K562 (cell line): ENCODE measurements at regions not wholly inside any gene's neighbourhood (a gene's known extent, or its start where the extent isn't known, plus 50 kb on each side); places are given as distances from the start of the nearest gene placed in this dataset.

Experiments used
- ATAC-seq: fragments of 200-7000 bp; cut with Tn5 transposase; 3 replicates; pipeline ENCODE4 v1.9.1; 2020; ENCODE audit warnings: moderate library complexity
- BruUV-seq: library from RNA; stranded (reverse); fragments of 400-500 nt; replicated peaks from 2 replicates; lab custom pipeline; 2021; lab: Mats Ljungman, UMichigan
- CTCF ChIA-PET: fragments of 300-600 bp; formaldehyde crosslinking; extraction: SDS; loops from one replicate; lab custom pipeline; 2021; ENCODE audit warnings: low intra/inter-chr PET ratio; lab: Yijun Ruan, JAX
- POLR2A ChIA-PET: fragments of 300-600, 350-650 bp; sonication (Branson Sonifier 250); formaldehyde crosslinking; extraction: SDS; loops from one replicate; lab custom pipeline; 2021; ENCODE audit warnings: antibody characterized with exemption, inconsistent platforms; lab: Yijun Ruan, JAX
- DNase-seq, 4 experiments: peaks; one replicate each; pipeline versions ENCODE4 v3.0.0 to v3.0.0-alpha.2; 2011 to 2018; ENCODE audit warnings: low spot score in 3 of 4, mixed read lengths in 3 of 4; ENCODE audit errors: extremely low read depth in 1 of 4
- FAIRE-seq: peaks from 2 replicates; lab custom pipeline; 2011; peaks lifted over from hg19 to GRCh38; lab: Jason Lieb, UNC
- H2AFZ ChIP-seq: 2 replicates; pipeline ENCODE4 v1.6.0; 2011; ENCODE audit warnings: low read depth, low read length, control low read depth, inconsistent platforms
- H3K27ac ChIP-seq: fragments of 200-600 bp; 3 replicates; pipeline ENCODE4 v1.8.0; 2011; ENCODE audit warnings: low read depth, mild to moderate bottlenecking, control low read depth, inconsistent platforms, low read length, moderate library complexity, mixed read lengths; ENCODE audit errors: extremely low read depth
- H3K27me3 ChIP-seq, 2 experiments: fragments of 300-600 bp in 1 of 2; 2 replicates in 1 of 2; 3 replicates in 1 of 2; pipeline versions ENCODE4 v1.6.0 to v1.8.0; 2011; ENCODE audit warnings: inconsistent platforms in 2 of 2, low read length in 2 of 2, mild to moderate bottlenecking in 1 of 2, mixed read lengths in 1 of 2, moderate library complexity in 1 of 2; ENCODE audit not compliant: control insufficient read depth in 2 of 2, insufficient read depth in 2 of 2
- H3K36me3 ChIP-seq: fragments of 300-600 bp; 3 replicates; pipeline ENCODE4 v1.8.0; 2011; ENCODE audit warnings: mild to moderate bottlenecking, low read length, inconsistent platforms; ENCODE audit not compliant: control insufficient read depth, insufficient read depth
- H3K4me1 ChIP-seq, 2 experiments: fragments of 200-600 bp in 1 of 2; replicated peaks in 1 of 2; 2 replicates in 1 of 2; 3 replicates in 1 of 2; pipeline versions ENCODE4 v1.5.1 to v1.8.0; 2011; ENCODE audit warnings: inconsistent platforms in 2 of 2, low read length in 2 of 2, mild to moderate bottlenecking in 1 of 2, mixed read lengths in 1 of 2, moderate library complexity in 1 of 2; ENCODE audit not compliant: control insufficient read depth in 2 of 2, insufficient read depth in 2 of 2
- H3K4me2 ChIP-seq: 2 replicates; pipeline ENCODE4 v1.6.1; 2011; ENCODE audit warnings: low read length, control low read depth, inconsistent platforms, mixed read lengths; ENCODE audit not compliant: insufficient read depth
- H3K4me3 ChIP-seq: fragments of 200-600 bp; sonication (generic), shearing (Covaris generic); 2 replicates; pipeline ENCODE4 v1.5.1; 2016; ENCODE audit warnings: control low read depth, inconsistent platforms
- H3K79me2 ChIP-seq: fragments of 200-600 bp; 3 replicates; pipeline ENCODE4 v1.8.0; 2011; ENCODE audit warnings: low read length, inconsistent platforms; ENCODE audit not compliant: control insufficient read depth, insufficient read depth
- H3K9ac ChIP-seq, 2 experiments: 2 replicates each; pipeline versions ENCODE4 v1.6.0 to v1.6.1; 2011; ENCODE audit warnings: low read depth in 2 of 2, low read length in 2 of 2, control low read depth in 1 of 2, inconsistent platforms in 1 of 2, mild to moderate bottlenecking in 1 of 2, mixed read lengths in 1 of 2; ENCODE audit not compliant: insufficient read depth in 1 of 2
- H3K9me1 ChIP-seq: one replicate; pipeline ENCODE4 v1.6.0; 2011; ENCODE audit warnings: inconsistent platforms, mild to moderate bottlenecking, low read length, moderate library complexity; ENCODE audit not compliant: control insufficient read depth, insufficient read depth
- H3K9me3 ChIP-seq: replicated peaks from 2 replicates; pipeline ENCODE4 v1.5.1; 2011; ENCODE audit warnings: low read depth, low read length, inconsistent platforms; ENCODE audit not compliant: control insufficient read depth, insufficient read depth
- H4K20me1 ChIP-seq: replicated peaks from 2 replicates; pipeline ENCODE4 v1.6.1; 2011; ENCODE audit warnings: low read length, inconsistent platforms, mixed read lengths; ENCODE audit not compliant: control insufficient read depth, insufficient read depth
- NFIC ChIP-seq: fragments of 450-650 bp; IDR thresholded peaks from 2 replicates; pipeline ENCODE4 v1.6.1; 2017; ENCODE audit warnings: mild to moderate bottlenecking, inconsistent platforms
- RBM17 ChIP-seq: fragments of 200-400 bp; formaldehyde crosslinking; IDR thresholded peaks from 2 replicates; pipeline ENCODE4 v1.6.1; 2017; ENCODE audit warnings: low read depth, mild to moderate bottlenecking, low read length, borderline replicate concordance
- WGBS: fragments of 100-300 bp; shearing (Covaris generic); methylation state at CpG from one replicate; pipeline ENCODE4 v1.1.6; 2016; ENCODE audit warnings: low coverage, mixed read lengths; ENCODE audit not compliant: insufficient coverage; ENCODE audit errors: missing lambda C conversion rate; 5-methylcytosine and 5-hydroxymethylcytosine counted together
- in situ Hi-C: fragments of 300-500 bp; cut with MboI; formaldehyde crosslinking; loops from 4 replicates; pipeline ENCODE4 v1.15.0; 2018; ENCODE audit warnings: inconsistent platforms, mixed read lengths
- intact Hi-C: fragments of 100-400 bp; cut with micrococcal nuclease; formaldehyde crosslinking; loops from 2 replicates; pipeline ENCODE4 v1.14.2; 2022
- TF ChIP-seq, protein P1 (sequence below): sonication (generic); formaldehyde crosslinking; IDR thresholded peaks from 2 replicates; pipeline ENCODE4 v1.8.0; 2022; ENCODE audit warnings: mild to moderate bottlenecking, missing genetic modification reagents

DNA sequence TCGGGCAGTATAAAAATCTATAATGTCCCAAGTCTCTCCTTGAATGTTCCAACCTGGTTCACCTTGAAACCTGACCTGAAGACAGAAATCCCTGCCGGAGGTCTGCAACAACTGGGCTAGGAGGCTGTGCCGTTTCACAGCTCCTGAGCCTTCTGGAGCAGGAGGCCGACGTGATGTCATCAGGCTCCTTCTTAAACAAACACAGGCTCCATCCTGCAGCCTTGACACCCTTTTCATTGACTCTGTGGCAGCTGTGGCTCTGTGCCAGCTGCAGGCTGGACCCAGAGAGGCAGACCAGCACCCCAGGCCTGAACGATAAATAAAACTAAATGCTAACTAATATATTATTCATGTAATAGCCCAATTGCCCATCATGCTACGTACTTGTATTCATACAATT lies 483.9 kb downstream of the CD83 start:
- Histone ChIP-seq H3K36me3 (no peaks in the 10 kb centered on the region), H3K9me1 (no peaks in the 10 kb centered on the region), H3K79me2 (no peaks in the 10 kb centered on the region), H3K4me2 (no peak overlapping the region), H3K27me3 (no peaks in the 10 kb centered on the region), H3K4me1 (no peaks in the 10 kb centered on the region)
- POLR2A ChIA-PET: interaction anchor here (1.2 kb wide), 1 partner anchor 48 kb away, joined by 3 read pairs; no protein-coding TSS in a partner anchor
- TF ChIP-seq RBM17: no peak
- peak; percentile 32; the same call in 1 of the 2 replicates for TF ChIP-seq NFIC
- TF ChIP-seq, protein P1, sequence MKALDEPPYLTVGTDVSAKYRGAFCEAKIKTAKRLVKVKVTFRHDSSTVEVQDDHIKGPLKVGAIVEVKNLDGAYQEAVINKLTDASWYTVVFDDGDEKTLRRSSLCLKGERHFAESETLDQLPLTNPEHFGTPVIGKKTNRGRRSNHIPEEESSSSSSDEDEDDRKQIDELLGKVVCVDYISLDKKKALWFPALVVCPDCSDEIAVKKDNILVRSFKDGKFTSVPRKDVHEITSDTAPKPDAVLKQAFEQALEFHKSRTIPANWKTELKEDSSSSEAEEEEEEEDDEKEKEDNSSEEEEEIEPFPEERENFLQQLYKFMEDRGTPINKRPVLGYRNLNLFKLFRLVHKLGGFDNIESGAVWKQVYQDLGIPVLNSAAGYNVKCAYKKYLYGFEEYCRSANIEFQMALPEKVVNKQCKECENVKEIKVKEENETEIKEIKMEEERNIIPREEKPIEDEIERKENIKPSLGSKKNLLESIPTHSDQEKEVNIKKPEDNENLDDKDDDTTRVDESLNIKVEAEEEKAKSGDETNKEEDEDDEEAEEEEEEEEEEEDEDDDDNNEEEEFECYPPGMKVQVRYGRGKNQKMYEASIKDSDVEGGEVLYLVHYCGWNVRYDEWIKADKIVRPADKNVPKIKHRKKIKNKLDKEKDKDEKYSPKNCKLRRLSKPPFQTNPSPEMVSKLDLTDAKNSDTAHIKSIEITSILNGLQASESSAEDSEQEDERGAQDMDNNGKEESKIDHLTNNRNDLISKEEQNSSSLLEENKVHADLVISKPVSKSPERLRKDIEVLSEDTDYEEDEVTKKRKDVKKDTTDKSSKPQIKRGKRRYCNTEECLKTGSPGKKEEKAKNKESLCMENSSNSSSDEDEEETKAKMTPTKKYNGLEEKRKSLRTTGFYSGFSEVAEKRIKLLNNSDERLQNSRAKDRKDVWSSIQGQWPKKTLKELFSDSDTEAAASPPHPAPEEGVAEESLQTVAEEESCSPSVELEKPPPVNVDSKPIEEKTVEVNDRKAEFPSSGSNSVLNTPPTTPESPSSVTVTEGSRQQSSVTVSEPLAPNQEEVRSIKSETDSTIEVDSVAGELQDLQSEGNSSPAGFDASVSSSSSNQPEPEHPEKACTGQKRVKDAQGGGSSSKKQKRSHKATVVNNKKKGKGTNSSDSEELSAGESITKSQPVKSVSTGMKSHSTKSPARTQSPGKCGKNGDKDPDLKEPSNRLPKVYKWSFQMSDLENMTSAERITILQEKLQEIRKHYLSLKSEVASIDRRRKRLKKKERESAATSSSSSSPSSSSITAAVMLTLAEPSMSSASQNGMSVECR (CRISPR knock-in tag): no peak
- TF ChIP-seq, all 486 proteins: peak for 1
- no peak overlapping the region for H3K27ac ChIP-seq
- FAIRE-seq (no peak), ATAC-seq (no peak), DNase-seq (no peak)
- BruUV-seq: no TSS peak
- no peaks in the 10 kb centered on the region for H3K9me3 ChIP-seq
- no peak overlapping the region for H2AFZ ChIP-seq
- H4K20me1 ChIP-seq: no peaks in the 10 kb centered on the region
- no peak overlapping the region for H3K4me3 ChIP-seq
- H3K9ac ChIP-seq: no peak overlapping the region
- 36% methylated on average over 7 of the region's 7 CpGs for WGBS
- in situ Hi-C loops: no loop called here
- CTCF ChIA-PET: no interaction called here
- intact Hi-C loops: no loop called here
